H1 (cell line): ENCODE measurements at regions not wholly inside any gene's neighbourhood (a gene's known extent, or its start where the extent isn't known, plus 50 kb on each side); places are given as distances from the start of the nearest gene placed in this dataset.

ENCODE experiments used
- CTCF ChIA-PET: fragments of 300-600 bp; sonication (Branson Sonifier 250); formaldehyde crosslinking; loops from one replicate; lab custom pipeline; 2021; ENCODE audit not compliant: partially characterized antibody; lab: Charles Lee
- POLR2A ChIA-PET: fragments of 300-600 bp; sonication (Branson Sonifier 250); formaldehyde crosslinking; loops from one replicate; lab custom pipeline; 2021; ENCODE audit warnings: inconsistent platforms; ENCODE audit not compliant: partially characterized antibody; lab: Charles Lee
- DNase-seq, 2 experiments: peaks; one replicate each; pipeline versions ENCODE4 v3.0.0 to v3.0.0-alpha.2; 2010 to 2022; ENCODE audit warnings: low spot score in 2 of 2, low read depth in 1 of 2, mixed read lengths in 1 of 2
- FAIRE-seq: peaks from 2 replicates; lab custom pipeline; 2011; peaks lifted over from hg19 to GRCh38; lab: Jason Lieb, UNC
- H2AFZ ChIP-seq: 2 replicates; pipeline ENCODE4 v1.8.1; 2012; ENCODE audit warnings: low read length, inconsistent platforms
- H2AK5ac ChIP-seq: 2 replicates; pipeline ENCODE4 v1.6.1; 2013; ENCODE audit warnings: low read depth, low read length
- H2BK120ac ChIP-seq: replicated peaks from 2 replicates; pipeline ENCODE3; 2013; ENCODE audit warnings: low read depth, low read length, inconsistent platforms
- H2BK12ac ChIP-seq: 2 replicates; pipeline ENCODE4 v1.6.1; 2013; ENCODE audit warnings: low read depth, low read length
- H2BK15ac ChIP-seq: 2 replicates; pipeline ENCODE4 v1.6.1; 2013; ENCODE audit warnings: low read length
- H2BK20ac ChIP-seq: 2 replicates; pipeline ENCODE4 v1.6.1; 2013; ENCODE audit warnings: low read length
- H2BK5ac ChIP-seq: 2 replicates; pipeline ENCODE4 v1.6.1; 2013; ENCODE audit warnings: low read depth, low read length
- H3K14ac ChIP-seq: 2 replicates; pipeline ENCODE4 v1.6.1; 2013; ENCODE audit warnings: inconsistent platforms; ENCODE audit not compliant: insufficient read length
- H3K18ac ChIP-seq: 2 replicates; pipeline ENCODE4 v1.6.1; 2013; ENCODE audit warnings: low read length; ENCODE audit errors: extremely low read depth
- H3K23ac ChIP-seq: 2 replicates; pipeline ENCODE4 v1.6.1; 2013; ENCODE audit warnings: inconsistent platforms; ENCODE audit not compliant: insufficient read length
- H3K23me2 ChIP-seq: 2 replicates; pipeline ENCODE4 v1.6.1; 2013; ENCODE audit warnings: low read depth, low read length
- H3K27ac ChIP-seq: 2 replicates; pipeline ENCODE4 v1.6.1; 2011; ENCODE audit warnings: low read depth, low read length, inconsistent platforms
- H3K27me3 ChIP-seq, 4 experiments: replicated peaks in 1 of 4; 1 replicate in 1 of 4; 2 replicates in 3 of 4; pipeline versions ENCODE4 v1.6.1 to v1.8.1; 2011 to 2013; ENCODE audit warnings: low read length in 3 of 4, mild to moderate bottlenecking in 3 of 4, inconsistent platforms in 2 of 4, mixed read lengths in 2 of 4, moderate library complexity in 1 of 4; ENCODE audit not compliant: control insufficient read depth in 3 of 4, insufficient read depth in 3 of 4; ENCODE audit errors: extremely low read depth in 1 of 4
- H3K36me3 ChIP-seq, 4 experiments: 2 replicates each; pipeline versions ENCODE4 v1.6.1 to v1.8.1; 2011 to 2013; ENCODE audit warnings: mild to moderate bottlenecking in 4 of 4, low read length in 3 of 4, moderate library complexity in 2 of 4, control low read depth in 1 of 4, inconsistent platforms in 1 of 4; ENCODE audit not compliant: insufficient read depth in 4 of 4, control insufficient read depth in 2 of 4
- H3K4ac ChIP-seq: replicated peaks from 2 replicates; pipeline ENCODE3; 2013; ENCODE audit warnings: low read length, low read depth, mixed read lengths, inconsistent platforms; ENCODE audit not compliant: insufficient read length
- H3K4me1 ChIP-seq, 4 experiments: replicated peaks in 1 of 4; 1 replicate in 1 of 4; 2 replicates in 3 of 4; pipeline versions ENCODE4 v1.6.1 to v1.8.1; 2011 to 2013; ENCODE audit warnings: low read length in 3 of 4, inconsistent platforms in 2 of 4, mixed read lengths in 1 of 4; ENCODE audit not compliant: insufficient read depth in 4 of 4, control insufficient read depth in 3 of 4
- H3K4me2 ChIP-seq, 2 experiments: 2 replicates each; pipeline versions ENCODE4 v1.6.1 to v1.8.1; 2011 to 2013; ENCODE audit warnings: low read depth in 2 of 2, low read length in 2 of 2, control low read depth in 1 of 2, inconsistent platforms in 1 of 2, mild to moderate bottlenecking in 1 of 2; ENCODE audit not compliant: insufficient read depth in 1 of 2
- H3K4me3 ChIP-seq, 4 experiments: fragments of 200-600, 300-600 bp in 1 of 4; sonication (generic), shearing (Covaris generic), sonication (Bioruptor Twin) in 1 of 4; 2 replicates each; pipeline versions ENCODE4 v1.5.1 to v1.8.1; 2011 to 2016; ENCODE audit warnings: low read length in 4 of 4, low read depth in 3 of 4, control low read depth in 2 of 4, inconsistent platforms in 2 of 4, mild to moderate bottlenecking in 2 of 4, mixed read lengths in 1 of 4, moderate library complexity in 1 of 4; ENCODE audit not compliant: insufficient read depth in 2 of 4; ENCODE audit errors: extremely low read depth in 1 of 4
- H3K56ac ChIP-seq: replicated peaks from 2 replicates; pipeline ENCODE3; 2013; ENCODE audit warnings: low read depth, mild to moderate bottlenecking, mixed read lengths, low read length, inconsistent platforms; ENCODE audit not compliant: insufficient read length
- H3K79me1 ChIP-seq: 2 replicates; pipeline ENCODE4 v1.6.1; 2013; ENCODE audit warnings: low read depth, low read length, control low read depth
- H3K79me2 ChIP-seq, 2 experiments: 2 replicates each; pipeline versions ENCODE4 v1.6.1 to v1.8.1; 2012 to 2013; ENCODE audit warnings: low read length in 2 of 2, mild to moderate bottlenecking in 2 of 2, inconsistent platforms in 1 of 2; ENCODE audit not compliant: insufficient read depth in 2 of 2, control insufficient read depth in 1 of 2
- H3K9ac ChIP-seq, 4 experiments: replicated peaks in 1 of 4; 1 replicate in 1 of 4; 2 replicates in 3 of 4; pipeline versions ENCODE4 v1.6.1 to v1.8.1; 2011 to 2013; ENCODE audit warnings: low read depth in 3 of 4, low read length in 3 of 4, control low read depth in 2 of 4, mild to moderate bottlenecking in 2 of 4, moderate library complexity in 2 of 4, inconsistent platforms in 1 of 4; ENCODE audit errors: extremely low read depth in 1 of 4
- H3K9me3 ChIP-seq, 2 experiments: 2 replicates each; pipeline versions ENCODE4 v1.6.1 to v1.8.1; 2012 to 2013; ENCODE audit warnings: mild to moderate bottlenecking in 2 of 2, moderate library complexity in 2 of 2, control low read depth in 1 of 2, inconsistent platforms in 1 of 2, low read depth in 1 of 2, low read length in 1 of 2, mixed read lengths in 1 of 2; ENCODE audit not compliant: insufficient read depth in 2 of 2
- H4K20me1 ChIP-seq, 2 experiments: replicated peaks in 1 of 2; 2 replicates each; pipeline versions ENCODE3 to v1.8.1; 2011 to 2013; ENCODE audit warnings: inconsistent platforms in 2 of 2, low read length in 2 of 2, mild to moderate bottlenecking in 1 of 2; ENCODE audit not compliant: insufficient read depth in 2 of 2, control insufficient read depth in 1 of 2
- H4K5ac ChIP-seq: 2 replicates; pipeline ENCODE4 v1.6.1; 2013; ENCODE audit warnings: low read length, low read depth, mixed read lengths, inconsistent platforms; ENCODE audit not compliant: insufficient read length
- H4K8ac ChIP-seq: 2 replicates; pipeline ENCODE4 v1.8.0; 2013; ENCODE audit warnings: mild to moderate bottlenecking, moderate library complexity, low read length, inconsistent platforms; ENCODE audit not compliant: insufficient read depth; ENCODE audit errors: extremely low read depth
- H4K91ac ChIP-seq: replicated peaks from 2 replicates; pipeline ENCODE3; 2013; ENCODE audit warnings: low read length, mixed read lengths, inconsistent platforms; ENCODE audit not compliant: insufficient read length
- CEBPB ChIP-seq: IDR thresholded peaks from 2 replicates; pipeline ENCODE4 v1.6.1; 2012; ENCODE audit warnings: low read depth, low read length
- CREB1 ChIP-seq: IDR thresholded peaks from 2 replicates; pipeline ENCODE4 v1.6.1; 2012; ENCODE audit warnings: inconsistent platforms
- HDAC2 ChIP-seq, 2 experiments: fragments of 300-600 bp in 1 of 2; sonication (generic) in 1 of 2; IDR thresholded peaks; 2 replicates each; pipeline ENCODE4 v1.6.1; 2011 to 2012; ENCODE audit warnings: low read depth in 2 of 2, low read length in 2 of 2, mild to moderate bottlenecking in 2 of 2, moderate library complexity in 2 of 2, borderline replicate concordance in 1 of 2, inconsistent platforms in 1 of 2
- PHF8 ChIP-seq: fragments of 200-600 bp; sonication (generic); conservative IDR thresholded peaks from 2 replicates; pipeline ENCODE4 v1.7.1; 2012; ENCODE audit warnings: low read depth, mild to moderate bottlenecking, inconsistent platforms, low read length, moderate library complexity
- POLR2AphosphoS5 ChIP-seq: IDR thresholded peaks from 2 replicates; pipeline ENCODE4 v1.6.1; 2011; ENCODE audit warnings: low read depth, low read length
- SRF ChIP-seq: IDR thresholded peaks from 2 replicates; pipeline ENCODE4 v1.6.1; 2011; ENCODE audit warnings: mild to moderate bottlenecking, low read depth, low read length, moderate library complexity
- WGBS, 2 experiments: shearing (Covaris generic) in 1 of 2; methylation state at CpG; one replicate each; pipeline versions ENCODE4 v1.1.6 to v1.1.7; 2013 to 2015; ENCODE audit warnings: low lambda C conversion rate in 2 of 2, mixed read lengths in 2 of 2, inconsistent platforms in 1 of 2, low coverage in 1 of 2, missing lambda C conversion rate in 1 of 2; ENCODE audit not compliant: insufficient replicate concordance in 2 of 2, insufficient coverage in 1 of 2, insufficient read length in 1 of 2; ENCODE audit errors: extremely low coverage in 1 of 2, missing lambda C conversion rate in 1 of 2; 5-methylcytosine and 5-hydroxymethylcytosine counted together

- H3K27ac ChIP-seq = no peak overlapping the region
- no peak overlapping the region for H2BK12ac ChIP-seq
- H3K23ac ChIP-seq = no peak overlapping the region
- no peak overlapping the region for H3K4me2 ChIP-seq
- H3K9ac ChIP-seq = no peak overlapping the region
- H2BK120ac ChIP-seq = no peak overlapping the region
- H3K14ac ChIP-seq = no peak overlapping the region
- H2BK15ac ChIP-seq = no peak overlapping the region
- H3K79me2 ChIP-seq = no peaks in the 10 kb centered on the region
- ChIA-PET POLR2A (no interaction called here), CTCF (no interaction called here)
- DNase-seq = no peak
- no peak overlapping the region for H2BK5ac ChIP-seq
- no peak overlapping the region for H4K91ac ChIP-seq
- no peak overlapping the region for H3K18ac ChIP-seq
- no peak overlapping the region for H3K4ac ChIP-seq
- H3K79me1 ChIP-seq = no peaks in the 10 kb centered on the region
- no peak overlapping the region for H4K8ac ChIP-seq
- no peak overlapping the region for H3K4me3 ChIP-seq
- TF ChIP-seq HDAC2 (IDR thresholded peaks at IDR 0.05; ENCODE audit: borderline replicate concordance in 1 of 2, low read depth in 2 of 2, low read length in 2 of 2) = no peak
- no peak for TF ChIP-seq POLR2AphosphoS5
- TF ChIP-seq PHF8 = no peak
- no peak for TF ChIP-seq CEBPB
- TF ChIP-seq CREB1 = no peak
- TF ChIP-seq SRF = no peak
- H2AFZ ChIP-seq = no peak overlapping the region
- H3K23me2 ChIP-seq = no peaks in the 10 kb centered on the region
- FAIRE-seq = no peak
- H3K36me3 ChIP-seq = no peaks in the 10 kb centered on the region; a peak in 1 of 8 replicates
- no peaks in the 10 kb centered on the region for H3K4me1 ChIP-seq
- no peaks in the 10 kb centered on the region for H3K27me3 ChIP-seq
- no peaks in the 10 kb centered on the region for H4K20me1 ChIP-seq
- no peak overlapping the region for H2BK20ac ChIP-seq
- no peak overlapping the region for H2AK5ac ChIP-seq
- H3K56ac ChIP-seq = no peak overlapping the region
- WGBS, 2 experiments = 89% methylated on average over 32 of the region's 33 CpGs; no CpG with 5 or more reads in 1 of the 2 experiments
- peaks cover 27 to 78% of the 10 kb centered on the region in 2 experiments for H3K9me3 ChIP-seq
- H4K5ac ChIP-seq = no peak overlapping the region
Observed at GRCh38 chr20:30284281-30284905, 973.1 kb upstream of the DEFB115 start.
